Mucosa of descending colon (tissue), 3 donors: ENCODE measurements at regions not wholly inside any gene's neighbourhood (a gene's known extent, or its start where the extent isn't known, plus 50 kb on each side); places are given as distances from the start of the nearest gene placed in this dataset.
"Not testable (repeated sequence)": the region's sequence is repeated elsewhere in the genome, so short reads cannot be mapped to it uniquely, and the experiment has no call there.

Source experiments
- ATAC-seq: fragments of 200-7000 bp; cut with Tn5 transposase; one replicate; pipeline ENCODE4 v1.9.1; 2020; ENCODE audit warnings: mild to moderate bottlenecking, moderate library complexity
- DNase-seq, 3 donors: peaks; one replicate each; pipeline ENCODE4 v3.0.0-alpha.2; 2020
- H3K36me3 ChIP-seq: fragments of 200-600 bp; one replicate; pipeline ENCODE4 v1.8.0; 2021; ENCODE audit warnings: low read depth, mild to moderate bottlenecking
- H3K4me1 ChIP-seq: fragments of 200-600 bp; one replicate; pipeline ENCODE4 v1.8.0; 2021; ENCODE audit warnings: low read depth, mild to moderate bottlenecking
- H3K4me3 ChIP-seq: fragments of 200-600 bp; one replicate; pipeline ENCODE4 v1.8.0; 2021; ENCODE audit warnings: mild to moderate bottlenecking
- H3K9me3 ChIP-seq: fragments of 200-600 bp; one replicate; pipeline ENCODE4 v1.8.0; 2021; ENCODE audit warnings: mild to moderate bottlenecking
- CTCF ChIP-seq: fragments of 200-600 bp; IDR thresholded peaks from one replicate; pipeline ENCODE4 v1.8.0; 2022; ENCODE audit warnings: antibody characterized with exemption, mild to moderate bottlenecking
- intact Hi-C, 2 donors: fragments of 100-400 bp; cut with DNase I in 1 of 2; cut with micrococcal nuclease in 1 of 2; formaldehyde crosslinking; loops; one replicate each; pipeline versions ENCODE4 v1.11.0 to v1.11.1; 2022; cut with DNase I, micrococcal nuclease
- donor health status: DM: no; HTN: no; CAD: no; lungs with moderate emphysema.
- donor health status: DM: no; HTN: no; CAD: no.
- donor health status: DM: no; HTN: yes; CAD: no.

GRCh38 chr5:117326997-117327396 lies 752.4 kb upstream of the SEMA6A start:
- Histone ChIP-seq H3K4me3 (no peak overlapping the region), H3K9me3 (no peaks in the 10 kb centered on the region), H3K36me3 (no peaks in the 10 kb centered on the region), H3K4me1 (no peaks in the 10 kb centered on the region)
- DNase-seq = no peak
- intact Hi-C loops = no loop called here
- TF ChIP-seq CTCF = no peak
- no peak for ATAC-seq

GRCh38 chr5:117318528-117318927 lies 743.9 kb upstream of the SEMA6A start:
- peak in 1 of 3 donors; percentile 15 for DNase-seq

GRCh38 chr5:117315170-117315569 lies 740.5 kb upstream of the SEMA6A start:
- intact Hi-C loops = no loop called here
- H3K4me3 ChIP-seq = no peak overlapping the region
- no peaks in the 10 kb centered on the region for H3K36me3 ChIP-seq
- H3K4me1 ChIP-seq = no peaks in the 10 kb centered on the region
- DNase-seq (no peak), ATAC-seq (no peak)
- H3K9me3 ChIP-seq = no peaks in the 10 kb centered on the region
- TF ChIP-seq CTCF = no peak

More at GRCh38 chr5:117318528-117318927, 743.9 kb upstream of the SEMA6A start:
- intact Hi-C loops = no loop called here
- peak; percentile 73 for ATAC-seq
- H3K36me3 ChIP-seq = no peaks in the 10 kb centered on the region
- TF ChIP-seq CTCF = no peak
- H3K4me3 ChIP-seq = no peak overlapping the region
- no peaks in the 10 kb centered on the region for H3K4me1 ChIP-seq
- no peaks in the 10 kb centered on the region for H3K9me3 ChIP-seq

GRCh38 chr5:117304512-117305107 lies 730.0 kb upstream of the SEMA6A start:
- intact Hi-C loops, H3K36me3 ChIP-seq, H3K9me3 ChIP-seq, ATAC-seq, H3K4me1 ChIP-seq, H3K4me3 ChIP-seq: not testable (repeated sequence)
- DNase-seq = peak in 1 of 3 donors; percentile 30

GRCh38 chr5:117302949-117303348 lies 728.3 kb upstream of the SEMA6A start:
- no peak for TF ChIP-seq CTCF
- H3K36me3 ChIP-seq = no peaks in the 10 kb centered on the region
- DNase-seq (no peak), ATAC-seq (no peak)
- intact Hi-C loops = no loop called here
- no peaks in the 10 kb centered on the region for H3K4me1 ChIP-seq
- H3K9me3 ChIP-seq = no peaks in the 10 kb centered on the region
- no peak overlapping the region for H3K4me3 ChIP-seq

- TF ChIP-seq CTCF = no peak
- Histone ChIP-seq H3K36me3 (no peaks in the 10 kb centered on the region), H3K4me3 (no peak overlapping the region), H3K9me3 (no peaks in the 10 kb centered on the region), H3K4me1 (no peaks in the 10 kb centered on the region)
- ATAC-seq (no peak), DNase-seq (no peak)
- intact Hi-C loops = no loop called here
These were observed 727.9 kb upstream of the SEMA6A start for GRCh38 chr5:117302473-117302872.
